DND-41 (cell line): ENCODE measurements at regions not wholly inside any gene's neighbourhood (a gene's known extent, or its start where the extent isn't known, plus 50 kb on each side); places are given as distances from the start of the nearest gene placed in this dataset.

ENCODE experiments used
- EZH2 ChIP-seq: IDR thresholded peaks from 3 replicates; pipeline ENCODE4 v1.6.1; 2012; ENCODE audit warnings: borderline replicate concordance, low read depth, mild to moderate bottlenecking, moderate library complexity, low read length, inconsistent platforms; ENCODE audit not compliant: severe bottlenecking
- TF ChIP-seq, protein P1 (sequence below): IDR thresholded peaks from 2 replicates; pipeline ENCODE4 v1.5.1; 2012; ENCODE audit warnings: borderline replicate concordance, low read length, moderate library complexity, mild to moderate bottlenecking; ENCODE audit not compliant: poor library complexity, severe bottlenecking; ENCODE audit errors: extremely low read depth

DNA sequence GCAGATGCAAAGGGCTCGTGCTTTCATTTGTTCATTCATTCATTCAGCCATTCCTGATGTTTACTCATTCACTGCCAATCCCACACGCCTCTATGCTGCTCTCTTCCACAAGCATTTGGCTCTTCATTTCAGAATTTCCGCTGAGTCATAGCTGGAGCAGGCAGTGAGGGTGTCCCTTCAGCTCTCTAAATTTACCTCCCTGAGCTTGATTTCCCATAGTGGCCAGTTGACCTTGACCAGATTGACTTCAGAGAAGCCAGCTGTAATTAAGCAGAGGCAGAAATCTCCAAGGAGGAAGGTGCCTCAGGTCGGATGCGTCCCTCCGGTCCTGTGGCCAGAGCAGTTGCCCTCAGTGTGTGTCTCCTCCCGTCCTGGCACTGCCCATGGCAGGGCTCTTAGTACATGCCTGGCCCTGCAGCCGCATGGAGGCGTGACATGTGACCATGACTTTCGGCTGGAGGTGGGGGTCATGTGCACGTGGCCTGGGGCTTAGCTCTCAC is 267.2 kb upstream of the ECI2 start:
- TF ChIP-seq, protein P1, sequence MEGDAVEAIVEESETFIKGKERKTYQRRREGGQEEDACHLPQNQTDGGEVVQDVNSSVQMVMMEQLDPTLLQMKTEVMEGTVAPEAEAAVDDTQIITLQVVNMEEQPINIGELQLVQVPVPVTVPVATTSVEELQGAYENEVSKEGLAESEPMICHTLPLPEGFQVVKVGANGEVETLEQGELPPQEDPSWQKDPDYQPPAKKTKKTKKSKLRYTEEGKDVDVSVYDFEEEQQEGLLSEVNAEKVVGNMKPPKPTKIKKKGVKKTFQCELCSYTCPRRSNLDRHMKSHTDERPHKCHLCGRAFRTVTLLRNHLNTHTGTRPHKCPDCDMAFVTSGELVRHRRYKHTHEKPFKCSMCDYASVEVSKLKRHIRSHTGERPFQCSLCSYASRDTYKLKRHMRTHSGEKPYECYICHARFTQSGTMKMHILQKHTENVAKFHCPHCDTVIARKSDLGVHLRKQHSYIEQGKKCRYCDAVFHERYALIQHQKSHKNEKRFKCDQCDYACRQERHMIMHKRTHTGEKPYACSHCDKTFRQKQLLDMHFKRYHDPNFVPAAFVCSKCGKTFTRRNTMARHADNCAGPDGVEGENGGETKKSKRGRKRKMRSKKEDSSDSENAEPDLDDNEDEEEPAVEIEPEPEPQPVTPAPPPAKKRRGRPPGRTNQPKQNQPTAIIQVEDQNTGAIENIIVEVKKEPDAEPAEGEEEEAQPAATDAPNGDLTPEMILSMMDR, result no peak
- no peak for TF ChIP-seq EZH2
